Left lung (tissue), 4 donors: ENCODE measurements at regions not wholly inside any gene's neighbourhood (a gene's known extent, or its start where the extent isn't known, plus 50 kb on each side); places are given as distances from the start of the nearest gene placed in this dataset.

Experiments used
- ATAC-seq: fragments of 200-7000 bp; cut with Tn5 transposase; one replicate; pipeline ENCODE4 v1.9.1; 2020; ENCODE audit warnings: moderate library complexity
- DNase-seq, 4 donors: peaks; one replicate each; pipeline ENCODE4 v3.0.0-alpha.2; 2013 to 2020
- H3K27ac ChIP-seq, 2 donors: fragments of 200-600 bp; sonication (generic) in 1 of 2; one replicate each; pipeline versions ENCODE4 v1.5.0 to v1.8.0; 2020 to 2021
- H3K27me3 ChIP-seq, 2 donors: fragments of 200-600 bp; sonication (generic) in 1 of 2; one replicate each; pipeline versions ENCODE4 v1.5.0 to v1.8.0; 2020 to 2021
- H3K36me3 ChIP-seq, 2 donors: fragments of 200-600 bp; sonication (generic) in 1 of 2; one replicate each; pipeline versions ENCODE4 v1.5.0 to v1.8.0; 2020 to 2021
- H3K4me1 ChIP-seq, 2 donors: fragments of 200-600 bp; one replicate each; pipeline ENCODE4 v1.8.0; 2021
- H3K4me3 ChIP-seq, 2 donors: fragments of 200-600 bp; sonication (generic) in 1 of 2; one replicate each; pipeline versions ENCODE4 v1.5.0 to v1.8.0; 2020 to 2021; ENCODE audit warnings: mild to moderate bottlenecking in 1 of 2
- H3K9me3 ChIP-seq, 2 donors: fragments of 200-600 bp; sonication (generic) in 1 of 2; one replicate each; pipeline versions ENCODE4 v1.5.0 to v1.8.0; 2020 to 2021
- intact Hi-C, 2 donors: fragments of 100-400 bp; cut with DNase I; formaldehyde crosslinking; loops; one replicate each; pipeline versions ENCODE4 v1.11.2 to v1.14.2; 2022
- TF ChIP-seq, protein P1 (sequence below), 2 donors: fragments of 200-600 bp; sonication (generic) in 1 of 2; IDR thresholded peaks; one replicate each; pipeline versions ENCODE4 v1.5.0 to v1.8.0; 2021; ENCODE audit warnings: antibody characterized with exemption in 2 of 2
- donor health status: DM: no; HTN: yes; CAD: no.
- donor health status: DM: no; HTN: no; CAD: no.

GRCh38 chr2:8412082-8412481, 269.8 kb upstream of the ID2 start:
- TF ChIP-seq, protein P1, sequence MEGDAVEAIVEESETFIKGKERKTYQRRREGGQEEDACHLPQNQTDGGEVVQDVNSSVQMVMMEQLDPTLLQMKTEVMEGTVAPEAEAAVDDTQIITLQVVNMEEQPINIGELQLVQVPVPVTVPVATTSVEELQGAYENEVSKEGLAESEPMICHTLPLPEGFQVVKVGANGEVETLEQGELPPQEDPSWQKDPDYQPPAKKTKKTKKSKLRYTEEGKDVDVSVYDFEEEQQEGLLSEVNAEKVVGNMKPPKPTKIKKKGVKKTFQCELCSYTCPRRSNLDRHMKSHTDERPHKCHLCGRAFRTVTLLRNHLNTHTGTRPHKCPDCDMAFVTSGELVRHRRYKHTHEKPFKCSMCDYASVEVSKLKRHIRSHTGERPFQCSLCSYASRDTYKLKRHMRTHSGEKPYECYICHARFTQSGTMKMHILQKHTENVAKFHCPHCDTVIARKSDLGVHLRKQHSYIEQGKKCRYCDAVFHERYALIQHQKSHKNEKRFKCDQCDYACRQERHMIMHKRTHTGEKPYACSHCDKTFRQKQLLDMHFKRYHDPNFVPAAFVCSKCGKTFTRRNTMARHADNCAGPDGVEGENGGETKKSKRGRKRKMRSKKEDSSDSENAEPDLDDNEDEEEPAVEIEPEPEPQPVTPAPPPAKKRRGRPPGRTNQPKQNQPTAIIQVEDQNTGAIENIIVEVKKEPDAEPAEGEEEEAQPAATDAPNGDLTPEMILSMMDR (IDR thresholded peaks at IDR 0.05), result no peak
- peaks cover 0 to 30% of the 10 kb centered on the region in 2 donors for H3K4me1 ChIP-seq
- no peak overlapping the region for H3K4me3 ChIP-seq
- no peaks in the 10 kb centered on the region for H3K36me3 ChIP-seq
- no peaks in the 10 kb centered on the region for H3K9me3 ChIP-seq
- intact Hi-C loops, result no loop called here
- DNase-seq, result no peak
- peak; percentile 46 for ATAC-seq
- H3K27ac ChIP-seq, result peak overlapping the region in 1 of 2 donors; percentile 68
- no peaks in the 10 kb centered on the region for H3K27me3 ChIP-seq

GRCh38 chr2:8412586-8412985, 269.3 kb upstream of the ID2 start:
- DNase-seq (peak in 2 of 4 donors; percentile 67 to 78), ATAC-seq (no peak)
- Histone ChIP-seq H3K36me3 (no peaks in the 10 kb centered on the region), H3K4me1 (peaks cover 0 to 30% of the 10 kb centered on the region in 2 donors), H3K27me3 (no peaks in the 10 kb centered on the region), H3K27ac (peak overlapping the region in 1 of 2 donors; percentile 68), H3K9me3 (no peaks in the 10 kb centered on the region), H3K4me3 (no peak overlapping the region)
- intact Hi-C loops, result no loop called here
- TF ChIP-seq, protein P1 (IDR thresholded peaks at IDR 0.05), result no peak

- intact Hi-C loops, result no loop called here
- DNase-seq (peak in 1 of 4 donors; percentile 35), ATAC-seq (peak; percentile 63)
- no peak overlapping the region for H3K4me3 ChIP-seq
- H3K4me1 ChIP-seq, result peaks cover 0 to 30% of the 10 kb centered on the region in 2 donors
- peak overlapping the region in 1 of 2 donors; percentile 68 for H3K27ac ChIP-seq
- TF ChIP-seq, protein P1 (IDR thresholded peaks at IDR 0.05), result no peak
- no peaks in the 10 kb centered on the region for H3K9me3 ChIP-seq
- H3K27me3 ChIP-seq, result no peaks in the 10 kb centered on the region
- H3K36me3 ChIP-seq, result no peaks in the 10 kb centered on the region
Observed at GRCh38 chr2:8413589-8414135, 268.2 kb upstream of the ID2 start.

DNA sequence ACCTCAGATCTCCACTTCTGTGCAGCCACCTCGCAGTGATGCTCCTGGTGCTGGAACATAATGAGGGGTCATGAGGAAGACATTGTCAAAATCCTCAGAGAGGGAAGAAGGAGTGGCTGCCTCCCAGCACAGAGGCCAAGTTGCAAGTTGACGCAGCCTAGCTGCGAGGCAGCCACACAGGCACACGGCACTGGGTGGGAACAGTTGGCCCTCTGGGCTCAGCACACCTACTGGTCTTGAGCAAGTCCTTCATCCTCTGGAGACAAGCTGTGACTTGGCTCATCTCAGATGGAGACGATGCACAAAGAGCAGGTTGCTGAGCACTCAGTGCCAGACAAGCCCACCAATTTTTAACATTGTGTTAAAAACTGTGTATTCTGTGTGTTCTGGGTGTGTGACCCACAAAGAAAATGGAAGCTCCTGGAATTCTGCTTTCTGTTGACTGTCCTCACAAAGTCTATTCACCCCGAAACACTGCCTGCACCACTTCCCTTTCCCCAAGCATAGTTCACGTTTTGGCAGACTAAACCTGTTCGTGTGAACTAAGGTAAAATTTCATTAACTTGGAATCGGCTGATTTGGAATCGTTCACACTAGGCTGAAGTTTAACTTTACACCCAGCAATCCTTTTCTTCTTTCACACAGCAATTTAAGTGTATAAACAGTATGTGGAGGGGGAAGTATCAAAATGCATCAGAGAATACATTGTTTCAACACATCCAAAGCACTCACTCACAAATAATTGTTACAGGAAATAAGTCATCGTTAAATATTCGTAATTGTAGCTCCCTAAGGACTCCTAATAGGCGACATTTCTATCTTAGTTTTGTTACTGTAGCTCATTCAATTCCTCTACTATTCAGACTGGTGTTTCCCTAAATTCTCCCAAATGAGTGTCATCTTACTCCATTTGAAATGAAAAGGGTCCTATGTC, 266.6 kb upstream of the ID2 start:
- intact Hi-C loops, result no loop called here
- H3K27ac ChIP-seq, result peak overlapping the region in 1 of 2 donors; percentile 68
- no peak for ATAC-seq
- TF ChIP-seq, protein P1 (IDR thresholded peaks at IDR 0.05), result no peak
- H3K36me3 ChIP-seq, result no peaks in the 10 kb centered on the region
- no peaks in the 10 kb centered on the region for H3K27me3 ChIP-seq
- no peak overlapping the region for H3K4me3 ChIP-seq
- H3K9me3 ChIP-seq, result no peaks in the 10 kb centered on the region
- peaks cover 0 to 30% of the 10 kb centered on the region in 2 donors for H3K4me1 ChIP-seq
- DNase-seq, result no peak

GRCh38 chr2:8416001-8416571, 265.8 kb upstream of the ID2 start:
- intact Hi-C loops, result no loop called here
- Histone ChIP-seq H3K9me3 (no peaks in the 10 kb centered on the region), H3K36me3 (no peaks in the 10 kb centered on the region), H3K27me3 (no peaks in the 10 kb centered on the region), H3K27ac (no peak overlapping the region), H3K4me3 (no peak overlapping the region), H3K4me1 (peaks cover 0 to 30% of the 10 kb centered on the region in 2 donors)
- ATAC-seq (no peak), DNase-seq (no peak)
- TF ChIP-seq, protein P1 (IDR thresholded peaks at IDR 0.05), result no peak
